HepG2 (cell line): ENCODE measurements at regions not wholly inside any gene's neighbourhood (a gene's known extent, or its start where the extent isn't known, plus 50 kb on each side); places are given as distances from the start of the nearest gene placed in this dataset.

Experiments used
- CTCF ChIP-seq: sonication (generic); formaldehyde crosslinking; IDR thresholded peaks from 2 replicates; pipeline ENCODE4 v1.5.0; 2020; ENCODE audit warnings: mild to moderate bottlenecking, missing genetic modification reagents, moderate library complexity
- JUND ChIP-seq: sonication (generic); formaldehyde crosslinking; IDR thresholded peaks from 2 replicates; pipeline ENCODE4 v1.8.0; 2022; ENCODE audit warnings: mild to moderate bottlenecking, missing genetic modification reagents
- TCF7 ChIP-seq: sonication (generic); IDR thresholded peaks from 2 replicates; pipeline ENCODE4 v1.6.1; 2016; ENCODE audit warnings: antibody characterized with exemption, low read depth
- ZNF12 ChIP-seq: sonication (generic); formaldehyde crosslinking; IDR thresholded peaks from 2 replicates; pipeline ENCODE4 v1.5.0; 2020; ENCODE audit warnings: missing genetic modification reagents
- ZNF484 ChIP-seq: sonication (generic); formaldehyde crosslinking; IDR thresholded peaks from 2 replicates; pipeline ENCODE4 v1.5.1; 2020; ENCODE audit warnings: mild to moderate bottlenecking, low read depth, missing genetic modification reagents, borderline replicate concordance
- TF ChIP-seq, protein P1 (sequence below): fragments of 450-650 bp; IDR thresholded peaks from 2 replicates; pipeline ENCODE4 v1.6.1; 2017; ENCODE audit warnings: mild to moderate bottlenecking

DNA sequence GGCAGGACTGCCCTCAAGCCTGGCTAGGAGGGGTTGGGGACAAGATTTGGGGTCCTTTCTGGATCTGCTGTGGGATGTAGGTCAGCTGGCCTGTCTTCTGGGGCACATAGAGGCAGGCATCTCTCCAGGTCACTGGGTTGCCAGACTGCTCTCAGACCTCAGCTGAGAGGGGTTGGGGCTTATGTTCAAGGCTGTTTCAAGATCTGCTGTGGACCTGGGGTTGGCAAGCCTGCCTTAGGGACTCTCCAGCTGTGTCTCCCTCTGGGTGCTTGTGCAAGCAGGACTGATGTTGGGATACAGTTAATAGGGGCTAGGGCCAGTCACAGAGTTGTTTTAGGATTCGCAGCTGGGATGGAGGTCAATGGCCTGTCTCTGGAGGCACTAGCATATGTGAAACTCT, 363.0 kb upstream of the ST6GAL2 start:
- no peak for TF ChIP-seq JUND
- no peak for TF ChIP-seq TCF7
- TF ChIP-seq, protein P1, sequence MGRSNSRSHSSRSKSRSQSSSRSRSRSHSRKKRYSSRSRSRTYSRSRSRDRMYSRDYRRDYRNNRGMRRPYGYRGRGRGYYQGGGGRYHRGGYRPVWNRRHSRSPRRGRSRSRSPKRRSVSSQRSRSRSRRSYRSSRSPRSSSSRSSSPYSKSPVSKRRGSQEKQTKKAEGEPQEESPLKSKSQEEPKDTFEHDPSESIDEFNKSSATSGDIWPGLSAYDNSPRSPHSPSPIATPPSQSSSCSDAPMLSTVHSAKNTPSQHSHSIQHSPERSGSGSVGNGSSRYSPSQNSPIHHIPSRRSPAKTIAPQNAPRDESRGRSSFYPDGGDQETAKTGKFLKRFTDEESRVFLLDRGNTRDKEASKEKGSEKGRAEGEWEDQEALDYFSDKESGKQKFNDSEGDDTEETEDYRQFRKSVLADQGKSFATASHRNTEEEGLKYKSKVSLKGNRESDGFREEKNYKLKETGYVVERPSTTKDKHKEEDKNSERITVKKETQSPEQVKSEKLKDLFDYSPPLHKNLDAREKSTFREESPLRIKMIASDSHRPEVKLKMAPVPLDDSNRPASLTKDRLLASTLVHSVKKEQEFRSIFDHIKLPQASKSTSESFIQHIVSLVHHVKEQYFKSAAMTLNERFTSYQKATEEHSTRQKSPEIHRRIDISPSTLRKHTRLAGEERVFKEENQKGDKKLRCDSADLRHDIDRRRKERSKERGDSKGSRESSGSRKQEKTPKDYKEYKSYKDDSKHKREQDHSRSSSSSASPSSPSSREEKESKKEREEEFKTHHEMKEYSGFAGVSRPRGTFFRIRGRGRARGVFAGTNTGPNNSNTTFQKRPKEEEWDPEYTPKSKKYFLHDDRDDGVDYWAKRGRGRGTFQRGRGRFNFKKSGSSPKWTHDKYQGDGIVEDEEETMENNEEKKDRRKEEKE = no peak
- no peak for TF ChIP-seq CTCF (CRISPR knock-in tag)
- no peak for TF ChIP-seq ZNF484 (CRISPR knock-in tag)
- TF ChIP-seq ZNF12 (CRISPR knock-in tag) = no peak
